Astrocyte (in vitro differentiated cells and primary cell): ENCODE measurements at regions not wholly inside any gene's neighbourhood (a gene's known extent, or its start where the extent isn't known, plus 50 kb on each side); places are given as distances from the start of the nearest gene placed in this dataset.

ENCODE experiments used
- CTCF ChIP-seq: IDR thresholded peaks from 2 replicates; pipeline ENCODE4 v1.5.1; 2011; ENCODE audit warnings: low read depth, mild to moderate bottlenecking, inconsistent platforms, low read length, moderate library complexity; ENCODE audit not compliant: insufficient read depth
- EZH2 ChIP-seq: IDR thresholded peaks from 2 replicates; pipeline ENCODE4 v1.6.1; 2012; ENCODE audit warnings: mild to moderate bottlenecking, low read length, inconsistent platforms; ENCODE audit not compliant: insufficient read depth

DNA sequence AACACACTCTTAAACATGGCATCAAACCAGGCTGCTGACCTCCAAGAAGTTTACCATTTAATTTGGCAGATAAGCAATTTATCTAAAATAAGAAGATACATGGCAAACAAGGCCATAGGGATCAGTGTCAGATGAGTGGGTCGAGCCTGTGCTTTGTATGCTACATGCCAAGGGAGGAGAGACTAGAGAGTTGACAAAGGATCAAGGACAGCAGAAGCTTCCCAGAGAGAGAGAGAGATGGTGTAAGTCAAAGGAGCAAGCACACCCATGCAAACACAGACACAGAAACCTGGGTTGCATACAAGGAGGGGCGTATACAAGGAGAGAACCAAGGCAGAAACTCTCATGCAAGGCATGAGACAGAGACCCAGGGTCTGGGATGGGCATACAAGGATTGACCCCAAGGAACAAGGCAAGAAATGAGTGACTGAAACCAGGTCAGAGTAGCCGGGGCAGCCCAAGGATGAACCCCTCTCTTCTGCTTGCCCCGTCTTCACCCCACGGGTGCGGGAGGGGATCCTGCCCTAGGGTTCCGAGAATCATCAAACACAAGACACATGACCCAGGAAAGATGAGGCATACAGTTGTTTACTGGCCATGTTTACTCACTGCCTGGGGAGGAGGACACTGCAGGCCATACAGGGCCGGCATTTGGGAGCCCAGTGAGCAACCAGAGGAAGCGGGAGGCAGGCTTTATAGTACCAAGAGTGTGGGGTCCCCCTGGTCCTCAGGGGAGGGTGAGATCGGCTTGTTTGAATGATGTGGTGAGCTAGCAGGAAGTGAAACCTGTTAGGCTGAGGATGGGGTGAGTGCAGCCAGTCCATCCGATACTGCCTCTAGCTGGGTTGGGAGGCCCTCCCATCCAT is 529.2 kb upstream of the ID2 start:
- TF ChIP-seq CTCF (no peak), EZH2 (no peak)
